ENCODE measurements at regions not wholly inside any gene's neighbourhood (a gene's known extent, or its start where the extent isn't known, plus 50 kb on each side); places are given as distances from the start of the nearest gene placed in this dataset.
"Not testable (repeated sequence)": the region's sequence is repeated elsewhere in the genome, so short reads cannot be mapped to it uniquely, and the experiment has no call there.

GRCh38 chr6:19892260-19892659 is 55.1 kb downstream of the ID4 start:
- intact Hi-C loops (cut with DNase I), result no loop called here
- Histone ChIP-seq H3K9me3 (no peaks in the 10 kb centered on the region), H3K4me1 (no peaks in the 10 kb centered on the region), H3K4me3 (no peak overlapping the region), H3K36me3 (no peaks in the 10 kb centered on the region), H3K27me3 (no peaks in the 10 kb centered on the region), H3K27ac (no peak overlapping the region)
- no peak for TF ChIP-seq CTCF (IDR thresholded peaks at IDR 0.05)
- TF ChIP-seq POLR2A (IDR thresholded peaks at IDR 0.05), result no peak
- TF ChIP-seq POLR2AphosphoS5 (IDR thresholded peaks at IDR 0.05; ENCODE audit: insufficient read depth in 1 of 2, low read depth in 1 of 2), result peak; percentile 64 to 70
- peak; percentile 89 to 97 for DNase-seq (ENCODE audit: extremely low spot score in 2 of 2)

GRCh38 chr6:19895866-19896692 is 58.9 kb downstream of the ID4 start:
- intact Hi-C loops (cut with DNase I), result no loop called here
- H3K27ac ChIP-seq, result no peak overlapping the region
- no peaks in the 10 kb centered on the region for H3K27me3 ChIP-seq
- H3K4me1 ChIP-seq, result no peaks in the 10 kb centered on the region
- no peak for TF ChIP-seq POLR2A (IDR thresholded peaks at IDR 0.05)
- TF ChIP-seq CTCF (IDR thresholded peaks at IDR 0.05), result no peak
- TF ChIP-seq POLR2AphosphoS5 (IDR thresholded peaks at IDR 0.05; ENCODE audit: insufficient read depth in 1 of 2, low read depth in 1 of 2), result no peak
- H3K4me3 ChIP-seq, result no peak overlapping the region
- DNase-seq (ENCODE audit: extremely low spot score in 2 of 2), result no peak
- no peaks in the 10 kb centered on the region for H3K36me3 ChIP-seq
- H3K9me3 ChIP-seq, result no peaks in the 10 kb centered on the region

- H3K36me3 ChIP-seq, result no peaks in the 10 kb centered on the region
- intact Hi-C loops (cut with DNase I), result no loop called here
- no peak overlapping the region for H3K27ac ChIP-seq
- H3K4me3 ChIP-seq, result no peak overlapping the region
- no peaks in the 10 kb centered on the region for H3K27me3 ChIP-seq
- no peak for DNase-seq (ENCODE audit: extremely low spot score in 2 of 2)
- H3K4me1 ChIP-seq, result no peaks in the 10 kb centered on the region
- H3K9me3 ChIP-seq, result no peaks in the 10 kb centered on the region
- TF ChIP-seq POLR2AphosphoS5 (IDR thresholded peaks at IDR 0.05; ENCODE audit: insufficient read depth in 1 of 2, low read depth in 1 of 2) (no peak), POLR2A (IDR thresholded peaks at IDR 0.05) (no peak), CTCF (IDR thresholded peaks at IDR 0.05) (no peak)
Observed at GRCh38 chr6:19896693-19897010, 59.5 kb downstream of the ID4 start.

GRCh38 chr6:19898141-19898740 is 61.1 kb downstream of the ID4 start:
- H3K27me3 ChIP-seq, result no peaks in the 10 kb centered on the region
- no peak overlapping the region for H3K4me3 ChIP-seq
- no peak overlapping the region for H3K27ac ChIP-seq
- intact Hi-C loops (cut with DNase I), result no loop called here
- TF ChIP-seq CTCF (IDR thresholded peaks at IDR 0.05) (no peak), POLR2AphosphoS5 (IDR thresholded peaks at IDR 0.05; ENCODE audit: insufficient read depth in 1 of 2, low read depth in 1 of 2) (no peak), POLR2A (IDR thresholded peaks at IDR 0.05) (no peak)
- H3K4me1 ChIP-seq, result no peaks in the 10 kb centered on the region
- no peaks in the 10 kb centered on the region for H3K36me3 ChIP-seq
- no peaks in the 10 kb centered on the region for H3K9me3 ChIP-seq
- DNase-seq (ENCODE audit: extremely low spot score in 2 of 2), result no peak

GRCh38 chr6:19902201-19902600 is 65.0 kb downstream of the ID4 start:
- no peaks in the 10 kb centered on the region for H3K36me3 ChIP-seq
- no peaks in the 10 kb centered on the region for H3K9me3 ChIP-seq
- H3K4me3 ChIP-seq, result no peak overlapping the region
- H3K27ac ChIP-seq, result no peak overlapping the region
- intact Hi-C loops (cut with DNase I), result no loop called here
- no peaks in the 10 kb centered on the region for H3K27me3 ChIP-seq
- peaks cover 5% of the 10 kb centered on the region for H3K4me1 ChIP-seq
- no peak for TF ChIP-seq POLR2AphosphoS5 (IDR thresholded peaks at IDR 0.05; ENCODE audit: insufficient read depth in 1 of 2, low read depth in 1 of 2)
- no peak for TF ChIP-seq POLR2A (IDR thresholded peaks at IDR 0.05)
- no peak for TF ChIP-seq CTCF (IDR thresholded peaks at IDR 0.05)
- no peak for DNase-seq (ENCODE audit: extremely low spot score in 2 of 2)

GRCh38 chr6:19904408-19904807 is 67.2 kb downstream of the ID4 start:
- intact Hi-C loops (cut with DNase I); H3K4me1 ChIP-seq; H3K36me3 ChIP-seq; H3K27me3 ChIP-seq; H3K27ac ChIP-seq; H3K9me3 ChIP-seq; DNase-seq (ENCODE audit: extremely low spot score in 2 of 2); H3K4me3 ChIP-seq: not testable (repeated sequence)
